ENCODE measurements at regions not wholly inside any gene's neighbourhood (a gene's known extent, or its start where the extent isn't known, plus 50 kb on each side); places are given as distances from the start of the nearest gene placed in this dataset.
"Not testable (repeated sequence)": the region's sequence is repeated elsewhere in the genome, so short reads cannot be mapped to it uniquely, and the experiment has no call there.

GRCh38 chr16:13612623-13613022, 307.3 kb upstream of the ERCC4 start:
- in situ Hi-C loops (cut with MboI; ENCODE audit: low sequenced_read_pairs), result no loop called here

- in situ Hi-C loops (cut with MboI; ENCODE audit: low sequenced_read_pairs), result no loop called here
Measured at GRCh38 chr16:13613165-13613564, 306.8 kb upstream of the ERCC4 start.

- in situ Hi-C loops (cut with MboI; ENCODE audit: low sequenced_read_pairs), result no loop called here
Measured at GRCh38 chr16:13621639-13622038, 298.3 kb upstream of the ERCC4 start.

GRCh38 chr16:13628156-13628555, 291.8 kb upstream of the ERCC4 start:
- in situ Hi-C loops (cut with MboI; ENCODE audit: low sequenced_read_pairs), result no loop called here

- in situ Hi-C loops (cut with MboI; ENCODE audit: low sequenced_read_pairs), result no loop called here
Measured at GRCh38 chr16:13629704-13630103, 290.2 kb upstream of the ERCC4 start.

- in situ Hi-C loops (cut with MboI; ENCODE audit: low sequenced_read_pairs), result no loop called here
Measured at GRCh38 chr16:13630374-13630773, 289.6 kb upstream of the ERCC4 start.

GRCh38 chr16:13631213-13631767, 288.7 kb upstream of the ERCC4 start:
- in situ Hi-C loops (cut with MboI; ENCODE audit: low sequenced_read_pairs), result no loop called here

GRCh38 chr16:13631916-13632315, 288.0 kb upstream of the ERCC4 start:
- in situ Hi-C loops (cut with MboI; ENCODE audit: low sequenced_read_pairs), result no loop called here

GRCh38 chr16:13632504-13632903, 287.4 kb upstream of the ERCC4 start:
- in situ Hi-C loops (cut with MboI; ENCODE audit: low sequenced_read_pairs), result not testable (repeated sequence)

GRCh38 chr16:13633391-13633861, 286.5 kb upstream of the ERCC4 start:
- in situ Hi-C loops (cut with MboI; ENCODE audit: low sequenced_read_pairs), result no loop called here

GRCh38 chr16:13634253-13634652, 285.7 kb upstream of the ERCC4 start:
- in situ Hi-C loops (cut with MboI; ENCODE audit: low sequenced_read_pairs), result no loop called here

GRCh38 chr16:13634959-13635358, 285.0 kb upstream of the ERCC4 start:
- in situ Hi-C loops (cut with MboI; ENCODE audit: low sequenced_read_pairs), result no loop called here

- in situ Hi-C loops (cut with MboI; ENCODE audit: low sequenced_read_pairs), result no loop called here
Measured at GRCh38 chr16:13638218-13638617, 281.7 kb upstream of the ERCC4 start.

- in situ Hi-C loops (cut with MboI; ENCODE audit: low sequenced_read_pairs), result no loop called here
Measured at GRCh38 chr16:13643412-13643811, 276.5 kb upstream of the ERCC4 start.

GRCh38 chr16:13645601-13646245, 274.2 kb upstream of the ERCC4 start:
- in situ Hi-C loops (cut with MboI; ENCODE audit: low sequenced_read_pairs), result no loop called here

- in situ Hi-C loops (cut with MboI; ENCODE audit: low sequenced_read_pairs), result no loop called here
Measured at GRCh38 chr16:13660807-13661206, 259.1 kb upstream of the ERCC4 start.

- in situ Hi-C loops (cut with MboI; ENCODE audit: low sequenced_read_pairs), result no loop called here
Measured at GRCh38 chr16:13665876-13666275, 254.1 kb upstream of the ERCC4 start.

GRCh38 chr16:13672196-13672595, 247.8 kb upstream of the ERCC4 start:
- in situ Hi-C loops (cut with MboI; ENCODE audit: low sequenced_read_pairs), result no loop called here

GRCh38 chr16:13680021-13680889, 239.7 kb upstream of the ERCC4 start:
- in situ Hi-C loops (cut with MboI; ENCODE audit: low sequenced_read_pairs), result no loop called here

- in situ Hi-C loops (cut with MboI; ENCODE audit: low sequenced_read_pairs), result no loop called here
Measured at GRCh38 chr16:13684819-13685563, 235.0 kb upstream of the ERCC4 start.

- in situ Hi-C loops (cut with MboI; ENCODE audit: low sequenced_read_pairs), result no loop called here
Measured at GRCh38 chr16:13696017-13696416, 223.9 kb upstream of the ERCC4 start.
